Activated CD4-positive, alpha-beta T cell treated with anti-CD3 and anti-CD28 coated beads for 36 hours (primary cell): ENCODE measurements at regions not wholly inside any gene's neighbourhood (a gene's known extent, or its start where the extent isn't known, plus 50 kb on each side); places are given as distances from the start of the nearest gene placed in this dataset.

Source experiments
- ATAC-seq: fragments of 200-7000 bp; cut with Tn5 transposase; one replicate; pipeline ENCODE4 v1.10.0; 2021; ENCODE audit warnings: mild to moderate bottlenecking, moderate library complexity
- CTCF ChIA-PET: fragments of 350-600 bp; sonication (Branson Sonifier 250); formaldehyde crosslinking; loops from one replicate; lab custom pipeline; 2021; ENCODE audit warnings: antibody characterized with exemption; lab: Charles Lee
- POLR2A ChIA-PET: fragments of 350-600 bp; sonication (Branson Sonifier 250); formaldehyde crosslinking; loops from one replicate; lab custom pipeline; 2021; ENCODE audit warnings: antibody characterized with exemption, inconsistent platforms; lab: Charles Lee
- DNase-seq: peaks from one replicate; pipeline ENCODE4 v3.0.0-alpha.2; 2020
- H3K27ac Mint-ChIP-seq: one replicate; pipeline ENCODE4 v1.8.0; 2021; ENCODE audit warnings: mixed read lengths
- H3K27me3 Mint-ChIP-seq: one replicate; pipeline ENCODE4 v1.8.0; 2021; ENCODE audit warnings: mixed read lengths
- H3K36me3 Mint-ChIP-seq: one replicate; pipeline ENCODE4 v1.8.0; 2021; ENCODE audit warnings: low read depth, mixed read lengths
- H3K4me1 Mint-ChIP-seq: one replicate; pipeline ENCODE4 v1.8.0; 2021; ENCODE audit warnings: mixed read lengths
- H3K4me3 Mint-ChIP-seq: one replicate; pipeline ENCODE4 v1.8.0; 2021; ENCODE audit warnings: mild to moderate bottlenecking, moderate library complexity, mixed read lengths
- H3K9me3 Mint-ChIP-seq: one replicate; pipeline ENCODE4 v1.8.0; 2021; ENCODE audit warnings: low read depth, mixed read lengths
- intact Hi-C, 2 experiments: fragments of 100-400 bp; cut with DNase I in 1 of 2; cut with micrococcal nuclease in 1 of 2; formaldehyde crosslinking; loops; one replicate each; pipeline versions ENCODE4 v1.14.2 to v1.15.1; 2022 to 2024; cut with DNase I, micrococcal nuclease

- H3K9me3 Mint-ChIP-seq = no peaks in the 10 kb centered on the region
- H3K36me3 Mint-ChIP-seq = no peaks in the 10 kb centered on the region
- ATAC-seq (no peak), DNase-seq (no peak)
- POLR2A ChIA-PET = no interaction called here
- H3K27ac Mint-ChIP-seq = no peak overlapping the region
- intact Hi-C loops = no loop called here
- H3K27me3 Mint-ChIP-seq = no peaks in the 10 kb centered on the region
- H3K4me3 Mint-ChIP-seq = no peak overlapping the region
- peaks cover 2% of the 10 kb centered on the region for H3K4me1 Mint-ChIP-seq
- CTCF ChIA-PET = no interaction called here
Observed at GRCh38 chr2:100675855-100676254, 113.1 kb downstream of the PDCL3 start.

DNA sequence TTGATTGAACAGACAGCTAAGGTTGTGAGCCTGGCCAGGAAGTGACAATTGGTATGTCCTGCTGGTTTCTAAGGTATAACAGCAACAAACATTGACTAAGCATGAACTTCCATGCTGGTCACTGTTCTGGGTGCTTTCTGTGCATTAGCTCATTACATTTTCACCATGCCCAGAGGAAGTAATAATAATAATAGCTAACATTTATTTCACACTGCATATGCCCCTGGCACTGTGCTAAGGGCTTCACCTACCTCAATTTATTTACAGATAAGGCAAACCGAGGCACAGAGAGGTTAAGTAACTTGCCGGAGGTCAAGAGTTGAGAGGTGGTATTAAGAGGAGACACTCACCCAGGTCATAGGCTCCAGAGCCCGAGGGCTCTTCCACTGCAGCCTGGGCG, 113.6 kb downstream of the PDCL3 start:
- no peaks in the 10 kb centered on the region for H3K36me3 Mint-ChIP-seq

DNA sequence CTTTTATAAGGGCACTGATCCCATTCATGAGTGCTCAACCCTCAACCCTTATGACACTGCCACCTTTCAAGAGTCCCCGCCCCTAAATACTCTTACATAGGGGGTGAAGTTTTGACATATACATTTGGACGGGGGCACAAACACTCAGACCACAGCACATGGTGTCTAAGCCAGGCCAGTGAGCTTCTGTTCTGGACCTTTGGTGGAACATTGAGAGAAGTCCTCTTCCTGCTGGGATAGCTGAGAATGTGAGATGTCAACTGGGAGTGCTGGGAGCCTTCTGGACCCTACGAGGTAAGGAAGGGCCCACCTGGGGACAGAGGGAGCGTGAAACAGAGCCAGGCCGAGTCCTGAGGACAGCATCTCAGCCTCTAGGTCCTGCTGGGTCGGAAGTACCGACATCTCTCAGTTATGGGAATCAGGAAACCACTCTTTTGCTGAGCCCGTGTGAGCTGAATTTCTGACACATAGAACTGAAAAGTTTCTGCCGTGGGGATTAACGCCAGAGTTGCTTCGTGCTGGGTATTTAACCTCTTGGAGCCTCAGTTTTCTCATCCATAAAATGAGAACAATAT, 114.9 kb downstream of the PDCL3 start:
- intact Hi-C loops = no loop called here
- ATAC-seq = no peak
- Mint-ChIP-seq H3K4me3 (no peak overlapping the region), H3K27me3 (no peaks in the 10 kb centered on the region), H3K36me3 (no peaks in the 10 kb centered on the region), H3K9me3 (no peaks in the 10 kb centered on the region), H3K27ac (no peak overlapping the region), H3K4me1 (peaks cover 2% of the 10 kb centered on the region)
- DNase-seq = no peak
- POLR2A ChIA-PET = no interaction called here
- CTCF ChIA-PET = no interaction called here

More for the DNA sequence above, 113.6 kb downstream of the PDCL3 start:
- no peaks in the 10 kb centered on the region for H3K27me3 Mint-ChIP-seq
- H3K4me3 Mint-ChIP-seq = no peak overlapping the region
- POLR2A ChIA-PET = no interaction called here
- H3K4me1 Mint-ChIP-seq = peaks cover 2% of the 10 kb centered on the region
- intact Hi-C loops = no loop called here
- DNase-seq = no peak
- no peak overlapping the region for H3K27ac Mint-ChIP-seq
- CTCF ChIA-PET = no interaction called here
- ATAC-seq = no peak
- no peaks in the 10 kb centered on the region for H3K9me3 Mint-ChIP-seq

DNA sequence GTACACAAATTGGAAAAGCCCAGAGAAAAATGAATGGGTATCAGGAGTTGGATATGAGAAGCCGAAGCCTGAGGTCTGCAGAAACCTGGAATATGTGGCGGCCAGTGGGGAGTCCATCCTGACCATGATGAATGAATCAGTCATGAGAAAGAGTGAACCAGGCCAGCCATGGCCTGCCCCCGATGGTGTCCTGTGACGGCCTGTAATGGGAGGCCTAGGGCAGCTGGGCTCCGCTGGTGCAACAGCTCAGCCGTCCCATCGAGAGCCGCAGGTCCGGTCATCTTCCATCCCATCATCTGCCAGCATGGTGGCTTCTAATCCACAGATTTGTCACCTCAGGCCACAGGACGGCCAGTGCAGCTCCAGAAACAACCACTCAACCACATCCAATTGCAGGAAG, 116.4 kb downstream of the PDCL3 start:
- intact Hi-C loops = no loop called here
- Mint-ChIP-seq H3K27ac (no peak overlapping the region), H3K4me1 (peaks cover 2% of the 10 kb centered on the region), H3K4me3 (no peak overlapping the region), H3K9me3 (peaks cover 5% of the 10 kb centered on the region), H3K27me3 (no peaks in the 10 kb centered on the region), H3K36me3 (peaks cover 4% of the 10 kb centered on the region)
- ChIA-PET POLR2A (no interaction called here), CTCF (no interaction called here)
- DNase-seq = no peak
- no peak for ATAC-seq

DNA sequence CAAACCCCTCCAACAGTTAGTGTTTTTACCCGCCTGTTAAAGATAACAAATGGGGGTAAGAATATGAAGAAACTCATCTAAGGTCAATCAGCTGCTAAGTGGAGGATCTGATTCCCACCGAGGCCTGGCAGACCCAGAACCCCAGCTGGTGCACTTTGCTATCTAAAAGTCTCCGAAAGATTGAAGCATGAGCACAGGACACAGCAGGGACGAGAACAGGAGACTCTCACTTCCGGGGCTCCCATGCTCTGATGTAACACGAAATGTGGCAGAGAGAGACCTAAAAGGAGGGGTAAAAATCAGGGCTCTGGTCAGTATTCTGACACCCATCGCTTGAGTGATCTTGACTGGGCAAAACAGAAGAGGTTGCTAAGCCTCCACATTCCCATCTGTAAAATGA, 119.7 kb downstream of the PDCL3 start:
- H3K27me3 Mint-ChIP-seq = no peaks in the 10 kb centered on the region
- ChIA-PET POLR2A (no interaction called here), CTCF (no interaction called here)
- ATAC-seq = no peak
- H3K4me1 Mint-ChIP-seq = peaks cover 2% of the 10 kb centered on the region
- intact Hi-C loops = no loop called here
- H3K9me3 Mint-ChIP-seq = peaks cover 16% of the 10 kb centered on the region
- H3K4me3 Mint-ChIP-seq = no peak overlapping the region
- no peak overlapping the region for H3K27ac Mint-ChIP-seq
- no peak for DNase-seq
- peaks cover 5% of the 10 kb centered on the region for H3K36me3 Mint-ChIP-seq

DNA sequence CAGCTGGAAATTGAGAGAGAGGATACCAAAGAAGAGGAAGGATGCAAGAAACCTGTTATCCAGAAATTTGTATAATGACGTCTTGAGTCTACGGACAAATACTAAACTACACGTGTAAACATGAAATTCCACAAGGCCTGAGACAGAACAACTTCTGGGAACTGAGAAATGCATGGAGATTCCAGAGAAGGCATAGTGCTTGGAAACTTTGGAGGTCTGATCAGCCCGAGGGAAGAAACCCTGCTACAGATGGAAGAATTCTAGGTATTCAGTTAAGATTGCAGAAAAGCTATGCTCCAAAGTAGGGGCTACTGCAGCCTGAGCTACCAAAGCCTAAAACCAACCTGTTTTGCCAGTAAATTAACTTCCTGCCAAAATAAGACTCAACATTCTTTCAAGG, 120.4 kb downstream of the PDCL3 start:
- intact Hi-C loops = no loop called here
- POLR2A ChIA-PET = no interaction called here
- CTCF ChIA-PET = no interaction called here
- DNase-seq (no peak), ATAC-seq (no peak)
- Mint-ChIP-seq H3K4me1 (peaks cover 2% of the 10 kb centered on the region), H3K27ac (no peak overlapping the region), H3K4me3 (no peak overlapping the region), H3K9me3 (peaks cover 16% of the 10 kb centered on the region), H3K36me3 (peaks cover 5% of the 10 kb centered on the region), H3K27me3 (no peaks in the 10 kb centered on the region)

- intact Hi-C loops = no loop called here
- ChIA-PET POLR2A (no interaction called here), CTCF (interaction anchor here (0.7 kb wide), 1 partner anchor 80 kb away, joined by 4 read pairs; no protein-coding TSS in a partner anchor)
- no peak overlapping the region for H3K4me3 Mint-ChIP-seq
- peaks cover 9% of the 10 kb centered on the region for H3K9me3 Mint-ChIP-seq
- H3K36me3 Mint-ChIP-seq = peaks cover 4% of the 10 kb centered on the region
- H3K27me3 Mint-ChIP-seq = peaks cover 3% of the 10 kb centered on the region
- ATAC-seq (no peak), DNase-seq (no peak)
- peaks cover 2% of the 10 kb centered on the region for H3K4me1 Mint-ChIP-seq
- H3K27ac Mint-ChIP-seq = no peak overlapping the region
Observed at GRCh38 chr2:100691846-100692245, 128.1 kb upstream of the NPAS2 start.

DNA sequence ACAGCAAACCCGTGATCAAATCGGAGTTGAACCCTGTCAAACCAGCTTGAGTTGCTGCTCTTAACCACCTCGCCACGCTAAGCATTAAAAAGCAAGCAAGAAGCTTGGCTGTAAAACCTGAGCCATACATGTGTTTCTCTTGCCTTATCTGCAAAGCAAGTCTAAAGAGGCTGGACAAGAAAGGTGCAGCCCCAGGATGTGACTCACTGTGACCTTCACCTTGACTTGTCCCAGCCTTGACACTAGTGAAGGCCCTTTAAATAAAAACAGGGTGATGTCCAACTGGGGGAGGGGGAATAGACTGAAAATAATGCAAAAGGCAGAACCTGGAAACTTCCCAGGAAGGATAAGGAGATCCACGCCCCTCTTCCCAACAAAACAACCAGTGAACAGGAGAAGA, 127.6 kb upstream of the NPAS2 start:
- H3K36me3 Mint-ChIP-seq = peaks cover 4% of the 10 kb centered on the region
- H3K4me1 Mint-ChIP-seq = peaks cover 2% of the 10 kb centered on the region
- ChIA-PET POLR2A (no interaction called here), CTCF (interaction anchor here (0.7 kb wide), 1 partner anchor 81 kb away, joined by 4 read pairs; no protein-coding TSS in a partner anchor)
- no peak for ATAC-seq
- intact Hi-C loops = no loop called here
- H3K27ac Mint-ChIP-seq = no peak overlapping the region
- H3K27me3 Mint-ChIP-seq = peaks cover 3% of the 10 kb centered on the region
- no peak overlapping the region for H3K4me3 Mint-ChIP-seq
- H3K9me3 Mint-ChIP-seq = peaks cover 10% of the 10 kb centered on the region
- DNase-seq = no peak

- H3K9me3 Mint-ChIP-seq = peaks cover 9% of the 10 kb centered on the region
- H3K27me3 Mint-ChIP-seq = peaks cover 3% of the 10 kb centered on the region
- ATAC-seq = no peak
- CTCF ChIA-PET = no interaction called here
- peaks cover 2% of the 10 kb centered on the region for H3K4me1 Mint-ChIP-seq
- intact Hi-C loops = no loop called here
- H3K36me3 Mint-ChIP-seq = peaks cover 2% of the 10 kb centered on the region
- no peak overlapping the region for H3K27ac Mint-ChIP-seq
- H3K4me3 Mint-ChIP-seq = no peak overlapping the region
- POLR2A ChIA-PET = no interaction called here
- DNase-seq = no peak
Observed at GRCh38 chr2:100692906-100693305, 127.0 kb upstream of the NPAS2 start.

DNA sequence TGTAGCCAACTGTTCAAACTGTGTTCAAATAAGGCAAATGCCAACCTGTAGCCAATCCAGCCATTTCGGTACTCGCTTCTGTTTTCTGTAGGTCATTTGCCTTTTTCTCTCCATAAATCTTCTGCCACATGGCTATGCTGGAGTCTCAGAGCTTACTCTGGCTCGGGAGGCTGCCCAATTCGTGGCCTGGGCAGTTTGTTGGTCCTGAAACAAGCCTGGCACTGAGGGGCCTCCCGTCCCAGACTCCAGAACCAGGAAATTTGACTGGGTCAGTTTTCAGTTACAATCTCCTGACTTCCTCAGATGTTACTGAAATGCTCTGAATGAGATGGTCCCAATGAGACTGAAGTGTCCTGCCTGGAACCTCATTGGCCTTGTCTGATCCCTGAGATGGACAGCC, 120.8 kb upstream of the NPAS2 start:
- POLR2A ChIA-PET = interaction anchor here (1.1 kb wide), 1 partner anchor 25 kb away, joined by 3 read pairs; no protein-coding TSS in a partner anchor
- intact Hi-C loops = no loop called here
- no peak for ATAC-seq
- Mint-ChIP-seq H3K27ac (no peak overlapping the region), H3K36me3 (peaks cover 2% of the 10 kb centered on the region), H3K9me3 (peaks cover 14% of the 10 kb centered on the region), H3K4me1 (peaks cover 10% of the 10 kb centered on the region), H3K4me3 (no peak overlapping the region), H3K27me3 (peaks cover 2% of the 10 kb centered on the region)
- CTCF ChIA-PET = no interaction called here
- no peak for DNase-seq

DNA sequence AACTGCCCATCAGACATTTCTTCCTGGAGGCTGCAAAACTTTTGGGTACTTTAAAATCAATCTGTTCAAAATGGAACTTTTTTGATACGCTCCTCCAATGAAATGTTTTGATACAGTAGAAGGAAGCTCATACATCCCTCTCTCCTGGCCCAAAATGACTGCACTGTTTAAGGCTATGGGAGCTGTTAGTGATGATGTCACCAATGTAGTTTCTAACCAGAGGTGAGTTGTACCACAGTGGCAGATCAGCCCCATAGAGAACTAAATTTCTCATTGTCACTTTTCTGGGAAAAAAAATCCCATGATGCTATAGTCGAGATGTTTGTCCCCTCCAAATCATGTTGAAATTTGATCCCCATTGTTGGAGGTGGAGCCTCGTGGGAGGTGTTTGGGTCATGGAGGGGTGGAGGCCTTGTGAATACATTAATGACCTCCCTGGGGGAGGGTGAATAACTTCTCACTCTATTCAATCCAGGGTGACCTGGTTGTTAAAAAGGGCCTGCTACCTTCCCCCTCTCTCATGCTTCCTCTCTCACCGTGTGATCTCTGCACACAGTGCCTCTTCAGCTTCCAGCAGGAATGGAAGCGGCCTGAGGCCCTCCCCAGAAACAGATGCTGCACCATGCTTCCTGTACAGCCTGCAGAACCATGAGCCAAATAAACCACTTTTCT, 117.4 kb upstream of the NPAS2 start:
- Mint-ChIP-seq H3K36me3 (no peaks in the 10 kb centered on the region), H3K27me3 (no peaks in the 10 kb centered on the region), H3K4me1 (peaks cover 21% of the 10 kb centered on the region), H3K27ac (no peak overlapping the region), H3K9me3 (peaks cover 6% of the 10 kb centered on the region), H3K4me3 (no peak overlapping the region)
- CTCF ChIA-PET = interaction anchor here (0.9 kb wide), 1 partner anchor 109 kb away, joined by 3 read pairs; no protein-coding TSS in a partner anchor
- intact Hi-C loops = loop anchor here in 1 of 2 experiments (5.0 kb wide), 1 partner anchor 1260 kb away; no protein-coding TSS in a partner anchor
- DNase-seq (no peak), ATAC-seq (no peak)
- POLR2A ChIA-PET = no interaction called here

DNA sequence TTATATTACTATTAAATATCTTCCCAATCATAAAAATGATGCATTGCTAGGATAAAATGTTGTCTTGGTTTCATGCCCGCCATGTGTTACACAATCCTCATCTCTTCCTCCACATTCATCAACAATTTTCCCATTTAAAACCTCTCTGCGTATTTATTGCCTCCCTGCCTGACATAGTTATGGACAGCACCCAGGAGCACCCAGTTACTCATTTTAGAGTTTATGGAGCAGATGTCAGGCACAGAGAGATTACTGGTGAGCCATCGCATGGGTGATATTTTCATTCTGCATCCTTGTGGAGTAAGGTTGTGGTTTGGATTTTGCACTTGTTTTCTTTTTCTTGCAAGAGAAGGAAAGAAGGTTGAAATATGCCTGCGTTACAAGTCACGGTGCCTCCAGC, 116.7 kb upstream of the NPAS2 start:
- Mint-ChIP-seq H3K27me3 (no peaks in the 10 kb centered on the region), H3K36me3 (no peaks in the 10 kb centered on the region), H3K9me3 (peaks cover 4% of the 10 kb centered on the region), H3K4me3 (no peak overlapping the region), H3K4me1 (peaks cover 25% of the 10 kb centered on the region), H3K27ac (no peak overlapping the region)
- DNase-seq = no peak
- ChIA-PET CTCF (interaction anchor here (0.7 kb wide), 1 partner anchor 237 kb away, joined by 3 read pairs; no protein-coding TSS in a partner anchor), POLR2A (no interaction called here)
- no peak for ATAC-seq
- intact Hi-C loops = loop anchor here in 1 of 2 experiments (5.0 kb wide), 1 partner anchor 1259 kb away; no protein-coding TSS in a partner anchor
